Left ventricle myocardium inferior (tissue), 1 donor: ENCODE measurements at regions not wholly inside any gene's neighbourhood (a gene's known extent, or its start where the extent isn't known, plus 50 kb on each side); places are given as distances from the start of the nearest gene placed in this dataset.

ENCODE experiments used
- DNase-seq: peaks from one replicate; pipeline ENCODE4 v3.0.0-alpha.2; 2020
- H3K27ac ChIP-seq: fragments of 200-600 bp; replicated peaks from 2 replicates; pipeline ENCODE4 v1.8.0; 2021
- H3K27me3 ChIP-seq: fragments of 200-600 bp; 2 replicates; pipeline ENCODE4 v1.8.0; 2021; ENCODE audit warnings: low read depth
- H3K36me3 ChIP-seq: fragments of 200-600 bp; 2 replicates; pipeline ENCODE4 v1.8.0; 2021
- H3K4me1 ChIP-seq: fragments of 200-600 bp; 2 replicates; pipeline ENCODE4 v1.8.0; 2021
- H3K4me3 ChIP-seq: fragments of 200-600 bp; 2 replicates; pipeline ENCODE4 v1.8.0; 2021; ENCODE audit warnings: mild to moderate bottlenecking, moderate library complexity
- H3K9me3 ChIP-seq: fragments of 200-600 bp; replicated peaks from 2 replicates; pipeline ENCODE4 v1.8.0; 2021
- intact Hi-C: fragments of 100-400 bp; cut with micrococcal nuclease; formaldehyde crosslinking; loops from one replicate; pipeline ENCODE4 v1.11.0; 2022
- TF ChIP-seq, protein P1 (sequence below): fragments of 200-600 bp; IDR thresholded peaks from 2 replicates; pipeline ENCODE4 v1.8.0; 2021; ENCODE audit warnings: antibody characterized with exemption, mild to moderate bottlenecking, borderline replicate concordance
- donor health status: DM: no; HTN: yes; CAD: no; lungs with severe emphysema.

DNA sequence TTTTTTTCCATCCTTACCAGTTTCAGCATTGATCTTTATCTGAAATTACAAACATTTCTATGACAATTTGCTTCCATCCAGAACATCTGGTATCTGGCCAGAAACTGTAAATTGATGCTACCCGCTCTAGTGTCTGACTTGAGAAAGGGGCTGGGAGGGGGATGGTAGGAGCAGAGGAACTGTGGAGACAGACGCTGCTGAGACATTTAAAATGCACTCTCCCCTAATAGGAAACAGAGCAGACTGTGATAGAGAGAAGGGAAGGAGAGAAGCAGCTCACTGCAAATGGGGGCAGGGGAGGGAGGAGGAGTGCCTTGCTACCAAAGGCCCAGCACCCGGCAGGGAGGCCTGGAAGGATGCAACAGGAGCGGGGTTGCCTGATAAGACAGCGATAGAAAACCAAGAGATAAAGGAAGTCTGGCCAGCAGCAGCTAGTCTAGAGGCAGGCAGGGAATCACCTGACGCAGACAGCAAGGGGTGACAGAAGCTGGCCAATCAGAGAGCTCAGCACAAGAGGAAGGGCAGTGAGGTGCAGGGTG lies 195.5 kb upstream of the NFIA start:
- H3K27me3 ChIP-seq, result no peaks in the 10 kb centered on the region
- TF ChIP-seq, protein P1, sequence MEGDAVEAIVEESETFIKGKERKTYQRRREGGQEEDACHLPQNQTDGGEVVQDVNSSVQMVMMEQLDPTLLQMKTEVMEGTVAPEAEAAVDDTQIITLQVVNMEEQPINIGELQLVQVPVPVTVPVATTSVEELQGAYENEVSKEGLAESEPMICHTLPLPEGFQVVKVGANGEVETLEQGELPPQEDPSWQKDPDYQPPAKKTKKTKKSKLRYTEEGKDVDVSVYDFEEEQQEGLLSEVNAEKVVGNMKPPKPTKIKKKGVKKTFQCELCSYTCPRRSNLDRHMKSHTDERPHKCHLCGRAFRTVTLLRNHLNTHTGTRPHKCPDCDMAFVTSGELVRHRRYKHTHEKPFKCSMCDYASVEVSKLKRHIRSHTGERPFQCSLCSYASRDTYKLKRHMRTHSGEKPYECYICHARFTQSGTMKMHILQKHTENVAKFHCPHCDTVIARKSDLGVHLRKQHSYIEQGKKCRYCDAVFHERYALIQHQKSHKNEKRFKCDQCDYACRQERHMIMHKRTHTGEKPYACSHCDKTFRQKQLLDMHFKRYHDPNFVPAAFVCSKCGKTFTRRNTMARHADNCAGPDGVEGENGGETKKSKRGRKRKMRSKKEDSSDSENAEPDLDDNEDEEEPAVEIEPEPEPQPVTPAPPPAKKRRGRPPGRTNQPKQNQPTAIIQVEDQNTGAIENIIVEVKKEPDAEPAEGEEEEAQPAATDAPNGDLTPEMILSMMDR, result no peak
- H3K4me1 ChIP-seq, result peaks cover 6% of the 10 kb centered on the region
- intact Hi-C loops, result no loop called here
- H3K4me3 ChIP-seq, result no peak overlapping the region
- DNase-seq, result no peak
- H3K9me3 ChIP-seq, result no peaks in the 10 kb centered on the region
- no peak overlapping the region for H3K27ac ChIP-seq
- H3K36me3 ChIP-seq, result no peaks in the 10 kb centered on the region

DNA sequence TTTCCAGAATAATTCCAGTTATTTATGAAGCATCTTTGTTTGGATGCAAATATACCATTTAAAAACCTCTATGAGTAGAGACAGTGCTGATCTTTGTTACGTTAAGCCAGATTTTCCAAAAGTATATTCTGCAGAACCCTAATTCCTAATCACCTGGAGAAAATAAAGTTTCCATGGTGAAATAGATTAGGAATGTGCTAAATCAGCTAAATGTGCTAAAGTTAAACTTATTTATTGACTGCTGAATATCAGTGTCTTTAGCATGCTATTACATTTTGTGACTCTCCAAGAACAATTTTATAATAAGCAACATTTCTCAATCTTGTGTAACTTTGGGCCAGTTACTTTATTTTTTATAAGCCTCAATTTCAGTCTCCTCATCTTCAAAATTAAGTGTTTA lies 196.3 kb upstream of the NFIA start:
- Histone ChIP-seq H3K4me1 (peaks cover 6% of the 10 kb centered on the region), H3K27ac (no peak overlapping the region), H3K36me3 (no peaks in the 10 kb centered on the region), H3K27me3 (no peaks in the 10 kb centered on the region), H3K9me3 (no peaks in the 10 kb centered on the region), H3K4me3 (no peak overlapping the region)
- DNase-seq, result no peak
- TF ChIP-seq, protein P1, result no peak
- intact Hi-C loops, result no loop called here

DNA sequence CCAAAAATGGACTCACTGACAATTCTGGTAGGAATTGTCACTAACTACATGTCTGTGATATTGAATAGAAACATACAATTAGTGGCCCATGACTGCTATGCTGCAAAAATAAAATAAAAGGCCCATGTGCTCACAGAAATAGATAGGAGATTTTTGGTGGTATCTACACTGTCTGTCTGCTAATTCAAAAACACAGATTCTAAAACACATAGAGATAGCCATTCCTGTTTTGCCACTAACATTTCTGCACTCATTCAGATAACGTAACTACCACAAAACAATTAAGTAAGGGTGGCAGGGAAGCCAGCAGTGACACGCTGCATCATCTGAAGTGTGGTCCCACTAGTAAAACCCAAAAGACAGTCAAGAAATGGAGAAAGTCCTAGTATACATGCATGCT lies 202.2 kb upstream of the NFIA start:
- Histone ChIP-seq H3K27ac (no peak overlapping the region), H3K4me1 (no peaks in the 10 kb centered on the region), H3K9me3 (no peaks in the 10 kb centered on the region), H3K27me3 (no peaks in the 10 kb centered on the region), H3K36me3 (no peaks in the 10 kb centered on the region), H3K4me3 (no peak overlapping the region)
- intact Hi-C loops, result no loop called here
- DNase-seq, result no peak
- TF ChIP-seq, protein P1, result no peak

DNA sequence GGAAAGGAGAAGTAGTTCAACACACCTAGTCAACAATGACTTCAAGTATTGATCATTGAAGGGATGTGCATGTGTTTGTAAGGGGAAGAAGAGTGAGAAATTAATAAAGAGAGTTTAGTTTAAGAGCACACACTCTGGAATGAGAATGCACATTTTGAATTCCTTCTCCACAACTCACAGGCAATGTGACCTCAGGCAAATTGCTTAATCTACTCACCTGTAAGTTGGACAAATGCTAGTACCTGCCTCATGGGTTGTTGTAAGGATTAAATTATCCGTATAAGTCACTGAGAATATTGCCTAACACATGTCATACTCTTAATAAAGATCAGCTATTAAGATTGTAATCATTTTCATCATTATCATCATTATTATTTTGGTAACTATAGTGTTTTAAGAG lies 204.0 kb upstream of the NFIA start:
- H3K9me3 ChIP-seq, result no peaks in the 10 kb centered on the region
- no peak overlapping the region for H3K27ac ChIP-seq
- intact Hi-C loops, result no loop called here
- H3K36me3 ChIP-seq, result no peaks in the 10 kb centered on the region
- TF ChIP-seq, protein P1, result no peak
- no peak overlapping the region for H3K4me3 ChIP-seq
- DNase-seq, result no peak
- no peaks in the 10 kb centered on the region for H3K27me3 ChIP-seq
- no peaks in the 10 kb centered on the region for H3K4me1 ChIP-seq

DNA sequence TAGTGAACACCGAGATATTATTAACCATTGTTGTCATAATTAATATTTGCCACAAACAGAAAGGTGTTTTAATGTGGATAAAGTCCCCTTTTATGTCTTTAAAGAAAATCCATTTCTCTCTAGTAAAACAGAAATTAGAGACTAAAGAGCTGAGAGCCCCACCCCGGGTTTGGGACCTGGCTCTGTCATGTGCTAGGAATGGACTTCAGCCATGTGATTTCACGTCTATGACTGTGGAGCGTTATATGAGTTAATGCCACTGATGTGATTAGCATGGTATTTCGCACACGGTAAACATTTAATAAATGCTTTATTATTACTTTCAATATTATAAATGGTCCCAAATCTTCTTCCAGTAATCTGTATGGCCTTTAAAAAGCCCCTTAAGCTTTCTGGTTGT lies 205.0 kb upstream of the NFIA start:
- Histone ChIP-seq H3K27ac (no peak overlapping the region), H3K4me3 (no peak overlapping the region), H3K4me1 (no peaks in the 10 kb centered on the region), H3K36me3 (no peaks in the 10 kb centered on the region), H3K27me3 (no peaks in the 10 kb centered on the region), H3K9me3 (no peaks in the 10 kb centered on the region)
- DNase-seq, result no peak
- intact Hi-C loops, result no loop called here
- TF ChIP-seq, protein P1, result no peak

DNA sequence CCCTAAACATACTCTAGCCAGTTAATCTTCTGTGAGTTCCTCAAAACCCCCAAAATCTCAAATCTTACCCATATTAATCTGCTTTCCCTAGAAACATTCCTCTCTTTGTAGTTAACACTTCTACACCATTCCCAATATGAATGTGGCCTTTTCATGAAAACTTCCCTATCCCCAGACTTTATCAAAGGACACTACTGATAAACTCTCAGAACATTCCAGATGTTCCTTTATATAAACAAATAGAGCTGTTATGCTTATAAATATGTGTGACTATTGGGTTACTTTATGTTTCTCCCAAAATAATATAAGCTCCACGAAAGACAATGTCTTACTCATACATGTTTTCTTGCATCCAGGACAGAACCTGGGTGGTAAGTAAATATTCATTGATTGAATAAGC lies 205.4 kb upstream of the NFIA start:
- Histone ChIP-seq H3K4me3 (no peak overlapping the region), H3K27me3 (no peaks in the 10 kb centered on the region), H3K36me3 (no peaks in the 10 kb centered on the region), H3K9me3 (no peaks in the 10 kb centered on the region), H3K4me1 (no peaks in the 10 kb centered on the region), H3K27ac (no peak overlapping the region)
- intact Hi-C loops, result no loop called here
- TF ChIP-seq, protein P1, result no peak
- DNase-seq, result no peak
